ENCODE measurements at regions not wholly inside any gene's neighbourhood (a gene's known extent, or its start where the extent isn't known, plus 50 kb on each side); places are given as distances from the start of the nearest gene placed in this dataset.

DNA sequence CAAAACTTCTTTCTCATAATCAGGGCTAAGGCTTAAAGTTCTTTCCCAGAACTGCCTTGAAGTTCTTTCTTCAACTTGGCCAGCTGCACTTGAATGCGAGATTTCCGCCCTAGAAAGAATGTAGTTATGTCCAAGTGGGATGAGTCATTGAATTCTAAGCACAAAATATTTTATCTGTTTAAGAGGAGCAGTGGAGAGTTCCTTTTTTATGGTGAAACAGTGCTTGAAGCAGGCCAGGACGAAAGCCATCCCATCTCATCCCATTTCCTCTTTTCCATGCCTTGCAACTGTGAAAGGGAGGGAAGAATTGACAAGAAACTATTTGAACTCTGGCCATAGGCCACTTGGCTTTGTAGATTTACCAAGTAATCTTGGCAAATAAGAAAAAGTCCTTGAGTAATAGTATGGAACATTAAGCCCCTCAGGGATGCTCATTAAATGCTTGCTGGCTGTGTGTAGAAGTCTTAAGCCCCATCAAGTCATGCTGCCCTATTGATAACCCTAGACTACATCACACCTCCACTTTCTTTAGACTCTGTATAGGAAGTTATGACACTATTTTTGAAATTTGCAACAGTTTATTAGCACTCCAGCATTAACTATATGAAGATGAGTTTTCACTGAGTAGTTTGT lies 174.5 kb downstream of the KCTD12 start:
- no peak overlapping the region for H3K4me3 ChIP-seq (ENCODE audit: low read depth, low read length)
- DNase-seq (ENCODE audit: low read depth), result no peak
- TF ChIP-seq, protein P1, sequence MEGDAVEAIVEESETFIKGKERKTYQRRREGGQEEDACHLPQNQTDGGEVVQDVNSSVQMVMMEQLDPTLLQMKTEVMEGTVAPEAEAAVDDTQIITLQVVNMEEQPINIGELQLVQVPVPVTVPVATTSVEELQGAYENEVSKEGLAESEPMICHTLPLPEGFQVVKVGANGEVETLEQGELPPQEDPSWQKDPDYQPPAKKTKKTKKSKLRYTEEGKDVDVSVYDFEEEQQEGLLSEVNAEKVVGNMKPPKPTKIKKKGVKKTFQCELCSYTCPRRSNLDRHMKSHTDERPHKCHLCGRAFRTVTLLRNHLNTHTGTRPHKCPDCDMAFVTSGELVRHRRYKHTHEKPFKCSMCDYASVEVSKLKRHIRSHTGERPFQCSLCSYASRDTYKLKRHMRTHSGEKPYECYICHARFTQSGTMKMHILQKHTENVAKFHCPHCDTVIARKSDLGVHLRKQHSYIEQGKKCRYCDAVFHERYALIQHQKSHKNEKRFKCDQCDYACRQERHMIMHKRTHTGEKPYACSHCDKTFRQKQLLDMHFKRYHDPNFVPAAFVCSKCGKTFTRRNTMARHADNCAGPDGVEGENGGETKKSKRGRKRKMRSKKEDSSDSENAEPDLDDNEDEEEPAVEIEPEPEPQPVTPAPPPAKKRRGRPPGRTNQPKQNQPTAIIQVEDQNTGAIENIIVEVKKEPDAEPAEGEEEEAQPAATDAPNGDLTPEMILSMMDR (IDR thresholded peaks at IDR 0.05; ENCODE audit: insufficient read depth, low read depth, low read length, missing control alignments), result no peak

- H3K4me3 ChIP-seq (ENCODE audit: low read depth, low read length), result no peak overlapping the region
- TF ChIP-seq, protein P1 (IDR thresholded peaks at IDR 0.05; ENCODE audit: insufficient read depth, low read depth, low read length, missing control alignments), result no peak
- DNase-seq (ENCODE audit: low read depth), result no peak
Observed at GRCh38 chr13:76709851-76710250, 176.4 kb downstream of the KCTD12 start.

DNA sequence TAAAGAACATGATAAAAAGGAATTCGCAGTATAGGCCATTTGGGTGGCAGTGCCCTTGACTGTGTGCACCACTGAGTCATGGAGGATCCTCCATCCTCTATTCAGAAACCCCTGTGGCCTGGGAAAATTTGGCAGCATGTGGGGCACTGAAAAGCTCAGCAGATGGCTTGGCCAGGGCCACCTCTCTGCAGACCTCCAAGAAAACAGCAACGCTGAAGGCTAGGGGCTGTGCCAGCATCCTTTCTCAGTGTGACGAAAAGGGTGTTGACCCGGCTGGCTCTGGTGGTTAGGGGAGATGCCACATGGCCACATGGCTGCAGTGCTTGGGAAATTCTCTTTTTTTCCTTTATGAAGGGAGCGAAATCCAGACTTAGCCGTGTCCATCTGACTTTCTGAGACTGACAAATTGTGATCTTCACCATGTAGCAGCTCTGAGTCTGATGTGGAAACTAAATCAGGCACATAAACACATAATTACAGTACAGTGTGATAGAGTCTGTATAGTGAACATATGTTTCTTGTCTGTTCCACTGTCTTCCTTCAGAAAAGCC lies 178.0 kb downstream of the KCTD12 start:
- TF ChIP-seq, protein P1 (IDR thresholded peaks at IDR 0.05; ENCODE audit: insufficient read depth, low read depth, low read length, missing control alignments), result no peak
- H3K4me3 ChIP-seq (ENCODE audit: low read depth, low read length), result no peak overlapping the region
- DNase-seq (ENCODE audit: low read depth), result no peak

DNA sequence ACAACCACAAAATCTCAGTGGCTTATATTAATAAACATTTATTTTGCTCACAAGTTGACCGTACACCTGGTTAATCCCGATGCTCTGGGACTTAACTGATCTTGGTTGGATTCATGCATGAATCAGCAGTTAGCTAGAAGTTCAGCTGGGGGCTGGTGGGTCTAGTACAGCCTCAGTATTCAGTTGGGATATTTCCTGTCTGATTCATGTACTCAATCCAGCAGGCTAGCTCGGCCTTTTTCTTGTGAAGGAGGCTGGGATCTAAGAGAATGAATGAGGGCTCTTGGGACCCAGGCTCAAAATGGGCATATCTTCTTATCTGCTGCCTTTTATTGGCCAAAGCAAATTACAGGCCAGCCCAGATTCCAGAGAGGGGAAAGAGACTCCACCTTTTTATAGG lies 178.8 kb downstream of the KCTD12 start:
- TF ChIP-seq, protein P1 (IDR thresholded peaks at IDR 0.05; ENCODE audit: insufficient read depth, low read depth, low read length, missing control alignments), result no peak
- H3K4me3 ChIP-seq (ENCODE audit: low read depth, low read length), result no peak overlapping the region
- DNase-seq (ENCODE audit: low read depth), result no peak

DNA sequence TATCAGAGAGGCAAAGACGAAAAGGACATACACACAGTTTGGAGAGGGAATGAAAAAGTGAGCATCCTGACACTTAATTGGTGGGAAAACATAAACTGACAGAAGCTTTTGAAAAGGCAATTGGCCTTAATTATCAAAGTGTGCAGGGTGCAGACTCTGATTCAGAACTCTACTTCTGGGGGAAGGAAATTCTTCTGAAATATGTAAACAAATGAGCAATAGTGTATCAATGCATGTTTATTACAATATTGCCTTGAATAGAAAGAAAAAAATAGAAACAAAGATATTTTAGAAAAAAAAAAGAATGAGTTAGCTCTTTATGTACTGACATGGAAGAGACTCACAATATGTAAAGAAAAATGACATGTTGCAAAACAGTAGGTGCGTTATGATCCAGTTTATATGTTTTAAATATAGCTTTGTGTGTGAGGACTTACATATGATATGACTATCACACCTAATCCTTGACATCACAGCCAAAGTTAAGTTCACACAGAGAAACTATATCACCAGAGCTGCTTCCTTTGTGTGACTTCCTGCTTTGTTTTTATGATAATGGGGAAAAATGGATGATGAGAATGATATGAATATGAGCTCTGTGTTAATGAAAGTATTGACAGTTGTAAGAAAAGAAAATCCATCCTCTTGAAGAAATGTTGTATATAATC lies 182.4 kb downstream of the KCTD12 start:
- TF ChIP-seq, protein P1 (IDR thresholded peaks at IDR 0.05; ENCODE audit: insufficient read depth, low read depth, low read length, missing control alignments), result no peak
- H3K4me3 ChIP-seq (ENCODE audit: low read depth, low read length), result no peak overlapping the region

GRCh38 chr13:76703216-76703615 lies 183.0 kb downstream of the KCTD12 start:
- no peak overlapping the region for H3K4me3 ChIP-seq (ENCODE audit: low read depth, low read length)
- TF ChIP-seq, protein P1 (IDR thresholded peaks at IDR 0.05; ENCODE audit: insufficient read depth, low read depth, low read length, missing control alignments), result no peak
- DNase-seq (ENCODE audit: low read depth), result no peak

More for the DNA sequence above, 182.4 kb downstream of the KCTD12 start:
- no peak for DNase-seq (ENCODE audit: low read depth)

All from GM12865 (cell line).